B cell (primary cell): ENCODE measurements at regions not wholly inside any gene's neighbourhood (a gene's known extent, or its start where the extent isn't known, plus 50 kb on each side); places are given as distances from the start of the nearest gene placed in this dataset.

Experiments used
- ATAC-seq: fragments of 200-7000 bp; cut with Tn5 transposase; one replicate; pipeline ENCODE4 v1.10.0; 2021; ENCODE audit warnings: low read depth, mild to moderate bottlenecking, moderate number of reproducible peaks, moderate library complexity
- CTCF ChIA-PET: fragments of 350-600 bp; sonication (Branson Sonifier 250); formaldehyde crosslinking; loops from one replicate; lab custom pipeline; 2021; ENCODE audit warnings: antibody characterized with exemption, inconsistent platforms; lab: Charles Lee
- POLR2A ChIA-PET: fragments of 350-600 bp; sonication (Branson Sonifier 250); formaldehyde crosslinking; loops from one replicate; lab custom pipeline; 2021; ENCODE audit warnings: antibody characterized with exemption; lab: Charles Lee
- DNase-seq: peaks from one replicate; pipeline ENCODE4 v3.0.0; 2013
- H2AFZ ChIP-seq: 2 replicates; pipeline ENCODE4 v1.6.1; 2012; ENCODE audit warnings: mild to moderate bottlenecking, low read depth, low read length; ENCODE audit not compliant: insufficient read depth, poor library complexity, severe bottlenecking
- H3K27ac ChIP-seq, 2 donors: 1 replicate in 1 of 2; 2 replicates in 1 of 2; pipeline ENCODE4 v1.5.1; 2012 to 2013; ENCODE audit warnings: low read length in 2 of 2, mild to moderate bottlenecking in 2 of 2, moderate library complexity in 1 of 2
- H3K27me3 ChIP-seq, 4 experiments: fragments of 200-600 bp in 1 of 4; sonication (generic) in 1 of 4; replicated peaks in 1 of 4; 1 replicate in 2 of 4; 2 replicates in 2 of 4; pipeline versions ENCODE4 v1.6.1 to v1.7.0; 2013 to 2016; ENCODE audit warnings: low read length in 3 of 4, mild to moderate bottlenecking in 2 of 4, mixed read lengths in 1 of 4, moderate library complexity in 1 of 4; ENCODE audit not compliant: insufficient read depth in 4 of 4, control insufficient read depth in 3 of 4; ENCODE audit errors: control extremely low read depth in 1 of 4
- H3K36me3 ChIP-seq, 2 experiments: replicated peaks in 1 of 2; 1 replicate in 1 of 2; 2 replicates in 1 of 2; pipeline versions ENCODE4 v1.6.1 to v1.7.1; 2013; ENCODE audit warnings: low read length in 1 of 2; ENCODE audit not compliant: insufficient read depth in 2 of 2, control insufficient read depth in 1 of 2; ENCODE audit errors: control extremely low read depth in 1 of 2, extremely low read depth in 1 of 2
- H3K4me1 ChIP-seq, 2 donors: fragments of 200-600 bp in 1 of 2; sonication (generic) in 1 of 2; 1 replicate in 1 of 2; 2 replicates in 1 of 2; pipeline versions ENCODE4 v1.5.1 to v1.6.1; 2013 to 2017; ENCODE audit warnings: low read length in 2 of 2; ENCODE audit not compliant: control insufficient read depth in 2 of 2, insufficient read depth in 2 of 2
- H3K4me2 ChIP-seq: replicated peaks from 2 replicates; pipeline ENCODE3; 2012; ENCODE audit warnings: mild to moderate bottlenecking, low read depth, low read length; ENCODE audit not compliant: poor library complexity, severe bottlenecking
- H3K4me3 ChIP-seq, 5 experiments: fragments of 200-600 bp in 1 of 5; sonication (generic) in 1 of 5; 1 replicate in 3 of 5; 2 replicates in 2 of 5; pipeline versions ENCODE4 v1.5.1 to v1.7.0; 2011 to 2016; ENCODE audit warnings: low read length in 4 of 5, mild to moderate bottlenecking in 4 of 5, low read depth in 2 of 5, control low read depth in 1 of 5, moderate library complexity in 1 of 5; ENCODE audit not compliant: insufficient read depth in 1 of 5; ENCODE audit errors: control extremely low read depth in 1 of 5, extremely low read depth in 1 of 5
- H3K79me2 ChIP-seq: fragments of 200-600 bp; sonication (generic); one replicate; pipeline ENCODE4 v1.6.0; 2016; ENCODE audit warnings: low read length; ENCODE audit not compliant: control insufficient read depth, insufficient read depth
- H3K9ac ChIP-seq: fragments of 200-600 bp; sonication (generic); 2 replicates; pipeline ENCODE4 v1.6.1; 2017; ENCODE audit warnings: mild to moderate bottlenecking, low read length, moderate library complexity
- H3K9me3 ChIP-seq, 3 donors: one replicate each; pipeline versions ENCODE4 v1.6.1 to v1.7.1; 2013; ENCODE audit warnings: low read length in 2 of 3; ENCODE audit not compliant: control insufficient read depth in 2 of 3, insufficient read depth in 1 of 3; ENCODE audit errors: control extremely low read depth in 1 of 3
- H4K20me1 ChIP-seq: 2 replicates; pipeline ENCODE4 v1.6.0; 2012; ENCODE audit warnings: mild to moderate bottlenecking, low read length; ENCODE audit not compliant: insufficient read depth, control insufficient read depth, poor library complexity, severe bottlenecking
- H3K27ac Mint-ChIP-seq: one replicate; pipeline ENCODE4 v1.8.0; 2021; ENCODE audit warnings: mixed read lengths
- H3K27me3 Mint-ChIP-seq: one replicate; pipeline ENCODE4 v1.8.0; 2021; ENCODE audit warnings: mixed read lengths
- H3K4me1 Mint-ChIP-seq: one replicate; pipeline ENCODE4 v1.8.0; 2021; ENCODE audit warnings: mixed read lengths
- H3K4me3 Mint-ChIP-seq: one replicate; pipeline ENCODE4 v1.8.0; 2021; ENCODE audit warnings: mixed read lengths
- H3K9me3 Mint-ChIP-seq: one replicate; pipeline ENCODE4 v1.8.0; 2022; ENCODE audit warnings: mixed read lengths; ENCODE audit not compliant: insufficient read depth
- CTCF ChIP-seq: fragments of 200-600 bp; IDR thresholded peaks from one replicate; pipeline ENCODE4 v1.8.0; 2022; ENCODE audit warnings: antibody characterized with exemption, mild to moderate bottlenecking
- EZH2 ChIP-seq: IDR thresholded peaks from 2 replicates; pipeline ENCODE4 v1.6.1; 2012; ENCODE audit warnings: borderline replicate concordance, low read depth, mild to moderate bottlenecking, moderate library complexity, low read length; ENCODE audit not compliant: insufficient read depth, poor library complexity, severe bottlenecking
- WGBS: methylation state at CpG from one replicate; pipeline ENCODE4 v1.1.5; 2013; ENCODE audit warnings: missing lambda C conversion rate; ENCODE audit not compliant: insufficient coverage; 5-methylcytosine and 5-hydroxymethylcytosine counted together
- intact Hi-C: fragments of 100-400 bp; cut with micrococcal nuclease; formaldehyde crosslinking; loops from one replicate; pipeline ENCODE4 v1.10.0; 2022

GRCh38 chr10:10831085-10831484 is 186.6 kb upstream of the CELF2 start:
- Histone ChIP-seq H3K4me1 (no peaks in the 10 kb centered on the region), H3K27me3 (no peaks in the 10 kb centered on the region), H3K9ac (no peak overlapping the region), H3K4me2 (no peak overlapping the region), H3K79me2 (no peaks in the 10 kb centered on the region), H4K20me1 (no peaks in the 10 kb centered on the region), H3K9me3 (peaks cover 0 to 2% (median 0%) of the 10 kb centered on the region in 3 donors), H3K4me3 (no peak overlapping the region), H3K27ac (no peak overlapping the region), H2AFZ (no peak overlapping the region), H3K36me3 (no peaks in the 10 kb centered on the region)
- no peaks in the 10 kb centered on the region for H3K4me1 Mint-ChIP-seq
- CTCF ChIA-PET, result no interaction called here
- 96% methylated on average over 5 of the region's 8 CpGs for WGBS
- POLR2A ChIA-PET, result no interaction called here
- no peak overlapping the region for H3K4me3 Mint-ChIP-seq
- ATAC-seq, result no peak
- TF ChIP-seq EZH2, result no peak
- TF ChIP-seq CTCF, result no peak
- peaks cover 2% of the 10 kb centered on the region for H3K9me3 Mint-ChIP-seq
- peaks cover 12% of the 10 kb centered on the region for H3K27me3 Mint-ChIP-seq
- intact Hi-C loops, result no loop called here
- DNase-seq, result no peak
- H3K27ac Mint-ChIP-seq, result no peak overlapping the region

- Histone ChIP-seq H3K36me3 (no peaks in the 10 kb centered on the region), H3K27me3 (no peaks in the 10 kb centered on the region), H3K4me3 (no peak overlapping the region), H3K4me2 (no peak overlapping the region), H3K4me1 (no peaks in the 10 kb centered on the region), H4K20me1 (no peaks in the 10 kb centered on the region), H3K79me2 (no peaks in the 10 kb centered on the region), H3K9ac (no peak overlapping the region), H3K9me3 (peaks cover 0 to 4% (median 2%) of the 10 kb centered on the region in 3 donors), H3K27ac (no peak overlapping the region), H2AFZ (no peak overlapping the region)
- no peak overlapping the region for H3K27ac Mint-ChIP-seq
- TF ChIP-seq CTCF (no peak), EZH2 (no peak)
- no peaks in the 10 kb centered on the region for H3K27me3 Mint-ChIP-seq
- ChIA-PET POLR2A (no interaction called here), CTCF (no interaction called here)
- intact Hi-C loops, result no loop called here
- ATAC-seq (no peak), DNase-seq (no peak)
- WGBS, result 90% methylated on average over 5 of the region's 6 CpGs
- H3K4me1 Mint-ChIP-seq, result no peaks in the 10 kb centered on the region
- peaks cover 5% of the 10 kb centered on the region for H3K9me3 Mint-ChIP-seq
- H3K4me3 Mint-ChIP-seq, result no peak overlapping the region
These were observed 183.7 kb upstream of the CELF2 start for GRCh38 chr10:10833955-10834354.
